ENCODE measurements at regions not wholly inside any gene's neighbourhood (a gene's known extent, or its start where the extent isn't known, plus 50 kb on each side); places are given as distances from the start of the nearest gene placed in this dataset.

DNA sequence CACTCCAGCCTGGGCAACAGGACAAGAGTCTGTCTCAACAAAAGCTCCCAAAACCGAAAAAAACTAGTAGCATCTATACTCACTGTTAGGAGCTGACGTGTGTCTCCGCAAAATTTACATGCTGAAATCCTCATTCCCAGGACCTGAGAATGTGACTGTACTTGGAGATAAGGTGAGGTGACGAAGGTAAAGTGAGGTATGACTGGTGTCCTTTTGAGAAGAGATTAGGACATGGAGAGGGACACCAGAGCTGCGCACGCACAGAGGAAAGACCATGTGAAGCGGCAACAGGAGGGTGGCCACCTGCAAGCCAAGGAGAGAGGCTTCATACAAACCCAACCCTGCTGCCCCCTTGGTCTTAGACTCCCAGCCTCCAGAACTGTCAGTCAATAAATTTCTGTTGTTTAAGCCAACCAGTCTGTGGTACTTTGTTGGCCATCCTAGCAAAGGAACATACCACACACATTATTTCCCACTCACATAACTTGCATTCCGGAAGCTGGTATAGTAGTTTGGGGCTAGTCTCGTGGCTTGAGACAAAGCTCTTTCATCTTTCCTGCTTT, 1154.0 kb upstream of the CELF2 start:
- intact Hi-C loops (cut with DNase I, micrococcal nuclease) = no loop called here
- no peaks in the 10 kb centered on the region for H3K36me3 ChIP-seq (ENCODE audit: low read depth)
- no peak for DNase-seq

DNA sequence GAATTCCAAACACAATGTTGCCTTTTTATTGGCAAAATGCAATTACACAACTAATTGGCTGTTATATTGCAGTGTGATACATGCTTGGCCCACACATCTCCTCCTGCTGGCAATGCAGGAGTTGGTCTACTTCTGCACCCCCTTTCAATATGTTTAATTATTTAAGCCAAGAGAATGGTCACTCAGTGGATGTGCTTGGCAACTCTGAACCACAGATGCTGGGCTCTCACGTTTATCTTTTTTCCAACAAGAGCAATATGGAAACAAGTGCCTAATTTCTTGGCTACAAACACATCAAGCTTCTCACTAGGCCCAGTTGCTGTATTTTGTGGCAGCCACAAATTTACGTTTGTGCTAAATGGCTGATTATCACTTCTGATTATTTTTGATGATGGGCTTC, 1149.2 kb upstream of the CELF2 start:
- ATAC-seq (no peak), DNase-seq (no peak)
- H3K4me1 ChIP-seq (ENCODE audit: low read depth) = no peaks in the 10 kb centered on the region
- H3K9me3 ChIP-seq = no peaks in the 10 kb centered on the region
- H3K36me3 ChIP-seq (ENCODE audit: low read depth) = no peaks in the 10 kb centered on the region
- no peak for TF ChIP-seq CTCF (IDR thresholded peaks at IDR 0.05)
- no peak overlapping the region for H3K4me3 ChIP-seq
- intact Hi-C loops (cut with DNase I, micrococcal nuclease) = no loop called here

More for the DNA sequence above, 1154.0 kb upstream of the CELF2 start:
- ATAC-seq = no peak
- H3K4me1 ChIP-seq (ENCODE audit: low read depth) = no peaks in the 10 kb centered on the region
- no peak for TF ChIP-seq CTCF (IDR thresholded peaks at IDR 0.05)
- peaks cover 3% of the 10 kb centered on the region for H3K9me3 ChIP-seq
- H3K4me3 ChIP-seq = no peak overlapping the region

DNA sequence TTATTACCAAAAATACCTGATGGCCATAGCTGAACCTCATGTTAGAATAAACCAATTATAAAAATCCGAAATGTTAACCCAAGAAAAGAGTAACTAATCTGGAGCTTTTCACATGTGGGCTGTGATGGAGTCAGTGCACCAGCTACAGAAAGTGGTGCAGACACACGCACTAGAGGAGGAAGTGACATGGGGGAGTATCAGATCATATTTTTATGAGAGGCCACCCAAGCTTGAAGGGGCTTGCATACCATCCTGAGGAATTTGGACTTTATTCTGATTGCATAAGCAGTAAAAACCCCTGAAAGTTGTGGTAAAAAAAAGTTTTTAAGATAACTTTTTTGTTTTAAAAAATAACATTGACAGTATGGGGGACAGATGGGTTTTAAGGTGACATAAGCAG, 1148.5 kb upstream of the CELF2 start:
- Histone ChIP-seq H3K4me3 (no peak overlapping the region), H3K9me3 (no peaks in the 10 kb centered on the region), H3K4me1 (ENCODE audit: low read depth) (no peaks in the 10 kb centered on the region), H3K36me3 (ENCODE audit: low read depth) (no peaks in the 10 kb centered on the region)
- no peak for TF ChIP-seq CTCF (IDR thresholded peaks at IDR 0.05)
- no peak for DNase-seq
- ATAC-seq = no peak
- intact Hi-C loops (cut with DNase I, micrococcal nuclease) = no loop called here

GRCh38 chr10:9869606-9870176, 1148.0 kb upstream of the CELF2 start:
- intact Hi-C loops (cut with DNase I, micrococcal nuclease) = no loop called here
- H3K36me3 ChIP-seq (ENCODE audit: low read depth) = no peaks in the 10 kb centered on the region
- H3K4me3 ChIP-seq = no peak overlapping the region
- H3K4me1 ChIP-seq (ENCODE audit: low read depth) = no peaks in the 10 kb centered on the region
- DNase-seq (no peak), ATAC-seq (no peak)
- TF ChIP-seq CTCF (IDR thresholded peaks at IDR 0.05) = no peak
- no peaks in the 10 kb centered on the region for H3K9me3 ChIP-seq

DNA sequence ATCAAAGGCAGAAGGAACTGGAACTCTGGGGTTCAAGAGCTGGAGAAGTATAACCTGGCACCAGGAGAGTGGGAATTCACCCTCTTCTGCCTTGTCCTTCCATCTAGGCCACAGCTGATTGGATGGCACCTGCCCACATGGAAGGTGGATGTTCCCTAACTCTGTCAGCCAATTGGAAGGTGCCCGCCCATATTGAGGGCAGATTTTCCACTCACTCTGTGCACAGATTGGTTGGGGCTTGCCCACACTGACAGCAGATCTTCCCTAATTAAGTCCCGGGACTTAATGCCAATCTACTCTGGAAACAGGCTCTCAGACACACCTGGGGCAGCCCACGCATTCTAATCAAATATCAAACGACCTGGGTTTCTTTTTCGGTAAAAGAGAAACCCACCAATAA, 1142.3 kb upstream of the CELF2 start:
- no peak for DNase-seq
- ATAC-seq = no peak
- no peaks in the 10 kb centered on the region for H3K4me1 ChIP-seq (ENCODE audit: low read depth)
- intact Hi-C loops (cut with DNase I, micrococcal nuclease) = no loop called here
- H3K36me3 ChIP-seq (ENCODE audit: low read depth) = no peaks in the 10 kb centered on the region
- no peak overlapping the region for H3K4me3 ChIP-seq
- no peaks in the 10 kb centered on the region for H3K9me3 ChIP-seq
- no peak for TF ChIP-seq CTCF (IDR thresholded peaks at IDR 0.05)

GRCh38 chr10:9877978-9878377, 1139.7 kb upstream of the CELF2 start:
- no peak for DNase-seq
- Histone ChIP-seq H3K4me1 (ENCODE audit: low read depth) (no peaks in the 10 kb centered on the region), H3K9me3 (peaks cover 8% of the 10 kb centered on the region), H3K36me3 (ENCODE audit: low read depth) (no peaks in the 10 kb centered on the region), H3K4me3 (no peak overlapping the region)
- intact Hi-C loops (cut with DNase I, micrococcal nuclease) = no loop called here
- TF ChIP-seq CTCF (IDR thresholded peaks at IDR 0.05) = no peak
- ATAC-seq = no peak

All from mucosa of descending colon (tissue), 3 donors.